NCI-H2107 (cell line): ENCODE measurements at regions not wholly inside any gene's neighbourhood (a gene's known extent, or its start where the extent isn't known, plus 50 kb on each side); places are given as distances from the start of the nearest gene placed in this dataset.

Experiments
- DNase-seq: peaks from one replicate; lab custom pipeline; 2025; lab: John Stamatoyannopoulos, UW

GRCh38 chrY:8673896-8674295 is 663.4 kb upstream of the TSPY4 start:
- DNase-seq = no peak

DNA sequence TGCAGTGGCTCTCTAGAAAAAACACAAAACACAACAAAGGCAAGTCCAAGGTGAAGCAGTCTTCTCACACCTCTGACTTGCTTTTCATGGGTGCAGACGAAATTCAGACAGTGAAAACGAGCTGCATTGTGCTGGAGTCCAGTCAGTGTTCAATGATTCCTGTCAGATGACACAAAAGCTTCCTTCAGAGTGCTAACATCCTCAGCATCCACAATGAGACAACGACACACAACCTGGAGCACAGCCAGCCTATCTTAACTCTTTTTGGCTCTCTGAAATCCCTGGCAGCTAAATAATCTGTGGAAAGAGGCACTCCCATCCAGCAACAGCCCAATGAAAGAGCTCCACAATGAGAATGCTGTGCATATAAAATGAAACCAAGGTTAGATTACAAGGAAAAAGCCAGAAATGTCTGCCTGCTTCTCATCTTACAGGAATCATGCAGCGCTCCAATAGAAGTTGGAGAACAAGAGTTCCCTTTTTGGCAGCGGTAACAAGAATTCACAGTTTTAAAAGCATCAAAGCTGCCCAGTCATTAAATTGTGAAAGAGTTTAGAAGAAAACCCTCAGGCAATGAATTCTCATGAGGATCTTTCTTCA is 659.8 kb upstream of the TSPY4 start:
- no peak for DNase-seq

DNA sequence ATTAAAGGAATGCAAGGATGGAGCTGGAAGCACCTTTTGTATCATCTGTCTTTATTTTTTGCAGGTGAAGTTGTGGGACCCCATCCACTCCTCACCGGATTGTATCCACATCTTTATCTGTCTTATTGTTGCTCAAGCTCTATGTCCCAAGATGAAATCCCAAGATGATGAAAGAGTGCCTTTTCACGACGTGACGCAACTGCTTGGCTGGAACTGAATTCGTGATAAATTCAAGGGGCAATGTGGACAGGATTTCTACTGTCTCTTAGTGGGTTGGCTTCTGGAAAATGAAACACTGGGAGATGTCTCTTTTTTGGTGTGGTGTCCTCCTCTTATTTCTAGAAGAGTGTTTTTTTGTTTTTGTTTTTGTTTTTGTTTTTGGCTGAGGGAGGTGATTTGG is 650.1 kb upstream of the TSPY4 start:
- no peak for DNase-seq

DNA sequence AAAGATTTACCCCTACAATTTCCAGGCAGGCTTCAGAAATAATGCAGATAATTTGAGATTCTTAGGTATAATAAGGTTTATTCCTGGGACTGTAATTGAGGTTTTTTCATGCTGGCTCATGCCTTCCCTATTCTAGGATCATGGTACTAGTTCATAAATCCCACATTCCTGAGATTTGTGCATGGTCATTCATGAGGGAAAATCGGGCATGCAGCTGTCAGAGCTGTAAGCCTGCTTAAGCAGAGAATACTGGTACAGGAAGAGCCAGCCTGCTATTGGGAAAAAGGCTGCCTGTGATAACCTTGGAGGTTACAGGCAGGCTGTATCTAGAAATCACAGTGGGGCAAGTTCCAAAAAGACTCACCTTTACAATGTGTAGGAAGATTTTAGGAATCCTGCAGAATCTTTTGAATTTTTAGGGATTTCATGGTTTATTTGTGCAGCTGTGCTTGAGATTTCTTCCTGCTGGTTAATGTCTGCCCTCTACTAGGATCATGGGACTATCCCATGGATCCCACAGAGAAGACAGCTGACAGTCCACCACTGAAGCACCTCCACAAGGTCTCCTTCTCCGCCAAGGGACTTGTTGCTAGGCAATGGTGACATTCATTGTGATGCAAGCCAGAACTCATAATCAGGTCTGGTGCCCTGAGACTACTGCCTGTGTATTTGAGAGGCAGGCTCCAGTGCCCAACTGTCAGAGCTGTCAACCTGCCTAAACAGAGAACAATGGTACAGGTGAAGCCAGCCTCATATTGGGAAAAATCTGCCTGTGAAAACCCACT is 646.2 kb upstream of the TSPY4 start:
- no peak for DNase-seq

GRCh38 chrY:8698571-8698970 is 638.7 kb upstream of the TSPY4 start:
- DNase-seq = no peak

DNA sequence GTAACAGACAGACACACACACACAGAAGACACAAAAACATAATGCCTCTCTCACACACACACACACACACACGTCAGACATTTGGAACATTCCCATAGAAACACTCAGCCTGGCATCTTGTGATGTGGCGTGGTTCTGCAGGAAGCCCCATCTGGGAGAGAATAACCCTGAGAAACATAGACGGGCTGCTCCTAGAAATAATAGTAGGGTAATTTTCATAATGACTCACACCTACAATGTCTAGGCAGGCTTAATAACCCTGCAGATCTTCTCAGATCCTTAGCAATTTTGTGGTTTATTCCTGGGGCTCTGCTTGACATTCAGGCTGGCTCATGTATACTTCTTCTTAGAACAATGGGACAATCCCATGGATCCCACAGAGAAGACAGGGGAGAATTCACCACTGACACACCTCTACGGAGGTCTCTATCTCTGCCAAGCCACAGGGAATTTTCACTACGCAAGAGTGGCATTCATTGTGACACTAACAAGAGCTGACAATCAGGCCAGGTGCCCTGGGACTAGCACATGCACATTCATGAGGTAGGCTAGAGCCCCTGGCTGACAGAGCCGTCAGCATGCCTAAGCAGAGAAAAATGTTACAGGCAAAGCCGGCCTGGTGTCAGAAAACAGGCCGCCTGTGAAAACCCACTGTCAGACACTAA is 631.5 kb upstream of the TSPY4 start:
- no peak for DNase-seq

- DNase-seq = no peak
Measured at GRCh38 chrY:8712296-8712695, 625.0 kb upstream of the TSPY4 start.

DNA sequence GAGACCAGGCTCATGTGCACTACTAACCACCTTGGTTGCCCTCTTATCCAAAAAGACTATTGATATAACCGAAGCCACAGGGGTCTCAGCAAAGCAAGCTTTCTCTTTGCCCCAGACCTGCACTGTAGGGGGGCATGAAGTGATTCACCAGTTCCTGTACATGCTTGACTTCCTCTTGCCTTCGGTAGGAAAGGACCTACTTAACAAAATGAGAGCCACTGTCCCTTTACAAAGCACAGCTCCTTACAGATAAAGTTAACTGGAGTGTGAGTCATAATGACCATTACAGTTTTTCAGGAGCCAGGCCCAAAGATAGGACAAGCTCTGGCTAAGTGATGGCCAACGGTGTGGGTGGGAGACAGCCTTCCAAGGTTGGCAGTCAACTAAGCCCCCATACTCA is 622.0 kb upstream of the TSPY4 start:
- DNase-seq = no peak

- DNase-seq = no peak
Measured at GRCh38 chrY:8726616-8727015, 610.6 kb upstream of the TSPY4 start.

GRCh38 chrY:8729971-8730370 is 607.3 kb upstream of the TSPY4 start:
- DNase-seq = no peak

- no peak for DNase-seq
Measured at GRCh38 chrY:8741343-8742069, 595.8 kb upstream of the TSPY4 start.

- no peak for DNase-seq
Measured at GRCh38 chrY:8764184-8764583, 573.1 kb upstream of the TSPY4 start.

- no peak for DNase-seq
Measured at GRCh38 chrY:8781184-8781890, 555.9 kb upstream of the TSPY4 start.

GRCh38 chrY:8794561-8794960 is 542.7 kb upstream of the TSPY4 start:
- no peak for DNase-seq

GRCh38 chrY:8804317-8804716 is 532.9 kb upstream of the TSPY4 start:
- DNase-seq = no peak

DNA sequence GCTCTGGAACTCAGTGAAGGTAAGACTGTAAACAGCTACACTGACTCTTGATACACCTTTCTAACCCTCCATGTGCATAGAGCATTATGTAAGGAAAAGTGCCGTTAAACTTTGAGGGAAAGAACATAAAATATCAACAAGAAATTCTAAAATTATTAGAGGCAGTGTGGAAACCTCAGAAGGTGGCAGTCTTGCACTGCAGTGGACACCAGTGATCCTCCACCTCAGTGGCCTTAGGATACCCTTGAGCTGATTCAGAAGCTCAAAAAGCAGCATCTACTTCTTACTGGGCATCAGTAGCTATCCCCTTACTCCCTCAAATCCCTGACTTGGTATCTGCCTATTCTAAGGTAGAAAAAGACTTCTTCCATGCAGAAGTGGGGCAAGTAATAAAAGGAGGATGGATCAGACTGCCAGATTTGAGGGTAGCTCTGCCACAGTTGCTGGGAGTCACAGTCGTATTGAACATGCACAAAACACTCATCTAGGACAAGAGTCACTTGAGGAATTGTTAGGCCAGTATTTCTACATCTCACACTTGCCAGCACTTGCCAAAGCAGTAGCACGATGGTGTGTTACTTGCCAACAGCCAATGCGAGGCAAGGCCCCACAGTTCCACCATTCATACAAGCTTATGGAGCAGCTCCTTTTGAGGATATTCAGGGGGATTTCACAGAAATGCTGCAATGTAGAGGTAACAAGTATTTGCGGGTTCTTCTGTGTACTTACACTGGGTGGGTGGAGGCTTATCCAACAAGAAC is 529.4 kb upstream of the TSPY4 start:
- DNase-seq = no peak

- DNase-seq = no peak
Measured at GRCh38 chrY:8808611-8809010, 528.7 kb upstream of the TSPY4 start.

- no peak for DNase-seq
Measured at GRCh38 chrY:8809076-8809475, 528.2 kb upstream of the TSPY4 start.

DNA sequence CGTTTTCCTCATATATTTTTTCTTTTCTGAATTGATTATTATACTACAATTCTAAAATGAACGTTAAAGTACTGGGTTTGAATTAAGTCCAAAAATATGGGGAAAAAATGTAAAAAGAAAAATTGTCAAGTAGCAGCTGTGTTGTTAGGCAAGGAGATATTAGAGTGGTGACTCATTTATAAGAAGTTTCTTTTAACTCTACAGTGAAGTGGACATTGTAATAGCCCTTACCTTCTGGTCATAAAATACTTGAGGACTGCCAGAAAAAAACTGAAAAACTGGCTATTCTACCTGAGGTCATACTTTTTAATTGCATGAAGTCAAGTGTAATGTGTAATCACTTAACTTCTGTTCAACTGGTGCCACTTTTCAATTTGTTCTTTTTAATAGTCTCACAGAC is 523.1 kb upstream of the TSPY4 start:
- DNase-seq = no peak

GRCh38 chrY:8815616-8816015 is 521.6 kb upstream of the TSPY4 start:
- no peak for DNase-seq

DNA sequence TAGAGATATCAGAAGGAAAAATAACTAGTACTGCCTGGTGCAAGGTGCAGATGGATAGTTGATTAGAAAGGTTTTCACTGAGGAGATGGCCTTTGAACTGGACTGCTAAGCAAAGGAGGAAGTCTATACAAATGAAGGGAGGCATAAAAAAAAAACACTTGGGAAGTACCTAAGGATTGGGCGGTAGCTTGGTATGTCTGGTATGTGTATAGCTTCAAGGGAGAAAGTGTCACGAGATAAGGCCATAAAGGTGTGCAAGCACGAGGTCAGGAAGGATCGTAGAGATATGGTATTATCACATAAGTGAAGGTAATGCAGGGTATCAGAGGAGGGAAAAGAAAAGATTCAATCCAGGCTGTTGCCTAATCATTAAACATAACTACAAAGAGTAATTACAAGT is 517.2 kb upstream of the TSPY4 start:
- no peak for DNase-seq
